K562 (cell line): ENCODE measurements at regions not wholly inside any gene's neighbourhood (a gene's known extent, or its start where the extent isn't known, plus 50 kb on each side); places are given as distances from the start of the nearest gene placed in this dataset.

ENCODE experiments used
- CBX1 ChIP-seq: sonication (generic); IDR thresholded peaks from 2 replicates; pipeline ENCODE4 v1.6.1; 2016; ENCODE audit warnings: antibody characterized with exemption, low read depth, mild to moderate bottlenecking
- CBX8 ChIP-seq: fragments of 200-600 bp; sonication (generic); IDR thresholded peaks from 2 replicates; pipeline ENCODE4 v1.6.1; 2012; ENCODE audit warnings: borderline replicate concordance, mixed run types, low read depth, mild to moderate bottlenecking, moderate library complexity, mixed read lengths, low read length, control low read depth, inconsistent platforms; ENCODE audit not compliant: poor library complexity, severe bottlenecking; ENCODE audit errors: extremely low read depth
- CREB3L1 ChIP-seq: fragments of 450-650 bp; IDR thresholded peaks from 2 replicates; pipeline ENCODE4 v1.6.1; 2014; ENCODE audit warnings: low read depth, mild to moderate bottlenecking, moderate library complexity, borderline replicate concordance
- CREM ChIP-seq: IDR thresholded peaks from 2 replicates; pipeline ENCODE4 v1.6.1; 2014; ENCODE audit warnings: antibody characterized with exemption, low read depth
- CSDE1 ChIP-seq, 2 experiments: fragments of 450-650 bp; IDR thresholded peaks; 2 replicates each; pipeline ENCODE4 v1.6.1; 2016; ENCODE audit warnings: mild to moderate bottlenecking in 1 of 2
- E2F3 ChIP-seq: fragments of 250-450 bp; sonication (Bioruptor Pico); IDR thresholded peaks from 2 replicates; pipeline ENCODE4 v1.4.0; 2020; ENCODE audit warnings: mild to moderate bottlenecking
- HNRNPLL ChIP-seq: fragments of 200-400 bp; formaldehyde crosslinking; IDR thresholded peaks from 2 replicates; pipeline ENCODE4 v1.6.1; 2017; ENCODE audit warnings: low read length, low read depth, mild to moderate bottlenecking; ENCODE audit not compliant: poor library complexity, severe bottlenecking
- KLF10 ChIP-seq: fragments of 250-450 bp; sonication (Bioruptor Pico); IDR thresholded peaks from 2 replicates; pipeline ENCODE4 v1.6.1; 2021; ENCODE audit warnings: matching md5 sums
- NONO ChIP-seq, 2 experiments: fragments of 200-400 bp in 1 of 2; fragments of 450-650 bp in 1 of 2; formaldehyde crosslinking in 1 of 2; IDR thresholded peaks; 2 replicates each; pipeline ENCODE4 v1.6.1; 2017; ENCODE audit warnings: low read depth in 2 of 2, mild to moderate bottlenecking in 2 of 2, moderate library complexity in 2 of 2, low read length in 1 of 2
- POLR3G ChIP-seq: IDR thresholded peaks from 2 replicates; pipeline ENCODE4 v1.6.1; 2011; ENCODE audit not compliant: insufficient read length, insufficient replicate concordance; ENCODE audit errors: extremely low read depth
- RNF2 ChIP-seq: sonication (generic); IDR thresholded peaks from 2 replicates; pipeline ENCODE4 v1.6.1; 2016
- SNAPC5 ChIP-seq: fragments of 250-450 bp; sonication (Bioruptor Pico); IDR thresholded peaks from 2 replicates; pipeline ENCODE4 v1.8.0; 2021; ENCODE audit warnings: moderate library complexity, mild to moderate bottlenecking, inconsistent platforms
- TAF9B ChIP-seq: fragments of 450-650 bp; IDR thresholded peaks from 2 replicates; pipeline ENCODE4 v1.6.1; 2018; ENCODE audit warnings: mild to moderate bottlenecking; ENCODE audit not compliant: partially characterized antibody
- ZBED1 ChIP-seq: IDR thresholded peaks from 2 replicates; pipeline ENCODE4 v1.6.1; 2014
- ZFP1 ChIP-seq: fragments of 450-650 bp; formaldehyde crosslinking; IDR thresholded peaks from 2 replicates; pipeline ENCODE4 v1.4.0; 2020; ENCODE audit warnings: mild to moderate bottlenecking, mixed read lengths
- ZNF274 ChIP-seq: IDR thresholded peaks from 2 replicates; pipeline ENCODE4 v1.6.1; 2011; ENCODE audit warnings: low read depth, mild to moderate bottlenecking, low read length, moderate library complexity, borderline replicate concordance
- ZNF57 ChIP-seq: fragments of 450-650 bp; formaldehyde crosslinking; IDR thresholded peaks from 2 replicates; pipeline ENCODE4 v1.4.0; 2020; ENCODE audit warnings: mild to moderate bottlenecking, moderate library complexity
- ZNF609 ChIP-seq: sonication (generic); formaldehyde crosslinking; IDR thresholded peaks from 2 replicates; pipeline ENCODE4 v1.8.1; 2023; ENCODE audit warnings: missing genetic modification reagents, mild to moderate bottlenecking, borderline replicate concordance
- ZNF77 ChIP-seq: fragments of 250-450 bp; sonication (Bioruptor Pico); IDR thresholded peaks from 2 replicates; pipeline ENCODE4 v1.5.0; 2020
- TF ChIP-seq, protein P1 (sequence below): fragments of 450-650 bp; IDR thresholded peaks from 2 replicates; pipeline ENCODE4 v1.6.1; 2017; ENCODE audit warnings: mild to moderate bottlenecking, moderate library complexity

GRCh38 chr6:146886587-146887446, 288.0 kb downstream of the ADGB start (continued):
- TF ChIP-seq E2F3 (peak; percentile 51; the same call in 1 of the 2 replicates), CREB3L1 (no peak), HNRNPLL (no peak), POLR3G (no peak), ZBED1 (0 out of 2 replicates have a peak, but pooled peaks have one; percentile 30), SNAPC5 (CRISPR knock-in tag) (peak; percentile 83), CBX1 (no peak; the same call in 1 of the 2 replicates), ZNF57 (CRISPR knock-in tag) (no peak; the same call in 1 of the 2 replicates), ZNF77 (CRISPR knock-in tag) (peak; percentile 93), CREM (no peak), ZFP1 (peak; percentile 73), ZNF274 (no peak), CBX8 (no peak), ZNF609 (CRISPR knock-in tag) (no peak), TAF9B (peak; percentile 34), RNF2 (no peak; the same call in 1 of the 2 replicates), NONO (IDR thresholded peaks at IDR 0.05; ENCODE audit: low read depth in 2 of 2, low read length in 1 of 2) (no peak), KLF10 (no peak), CSDE1 (IDR thresholded peaks at IDR 0.05) (peak in 1 of 2 experiments; percentile 91; a peak in 2 of 4 replicates)
- TF ChIP-seq, protein P1, sequence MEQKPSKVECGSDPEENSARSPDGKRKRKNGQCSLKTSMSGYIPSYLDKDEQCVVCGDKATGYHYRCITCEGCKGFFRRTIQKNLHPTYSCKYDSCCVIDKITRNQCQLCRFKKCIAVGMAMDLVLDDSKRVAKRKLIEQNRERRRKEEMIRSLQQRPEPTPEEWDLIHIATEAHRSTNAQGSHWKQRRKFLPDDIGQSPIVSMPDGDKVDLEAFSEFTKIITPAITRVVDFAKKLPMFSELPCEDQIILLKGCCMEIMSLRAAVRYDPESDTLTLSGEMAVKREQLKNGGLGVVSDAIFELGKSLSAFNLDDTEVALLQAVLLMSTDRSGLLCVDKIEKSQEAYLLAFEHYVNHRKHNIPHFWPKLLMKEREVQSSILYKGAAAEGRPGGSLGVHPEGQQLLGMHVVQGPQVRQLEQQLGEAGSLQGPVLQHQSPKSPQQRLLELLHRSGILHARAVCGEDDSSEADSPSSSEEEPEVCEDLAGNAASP = no peak
